Caco-2 (cell line): ENCODE measurements at regions not wholly inside any gene's neighbourhood (a gene's known extent, or its start where the extent isn't known, plus 50 kb on each side); places are given as distances from the start of the nearest gene placed in this dataset.

Source experiments
- BruUV-seq: library from RNA; stranded (reverse); fragments of 400-500 nt; replicated peaks from 2 replicates; lab custom pipeline; 2021; lab: Mats Ljungman, UMichigan
- CTCF ChIA-PET: fragments of 300-600 bp; sonication (Branson Sonifier 250); formaldehyde crosslinking; loops from one replicate; lab custom pipeline; 2022; ENCODE audit warnings: antibody characterized with exemption; lab: Charles Lee
- POLR2A ChIA-PET: fragments of 300-600 bp; sonication (Branson Sonifier 250); formaldehyde crosslinking; loops from one replicate; lab custom pipeline; 2022; ENCODE audit warnings: antibody characterized with exemption; lab: Charles Lee
- DNase-seq, 2 experiments: peaks; one replicate each; pipeline versions ENCODE4 v3.0.0 to v3.0.0-alpha.2; 2020 to 2022
- H3K27me3 ChIP-seq: replicated peaks from 2 replicates; pipeline ENCODE4 v1.6.0; 2011; ENCODE audit warnings: low read length; ENCODE audit not compliant: control insufficient read depth, insufficient read depth
- H3K36me3 ChIP-seq: 2 replicates; pipeline ENCODE4 v1.5.1; 2011; ENCODE audit warnings: low read length; ENCODE audit not compliant: control insufficient read depth, insufficient read depth
- H3K4me1 ChIP-seq: fragments of 250-450 bp; sonication (Bioruptor Pico); 2 replicates; pipeline ENCODE4 v1.5.1; 2020; ENCODE audit warnings: mild to moderate bottlenecking
- H3K4me3 ChIP-seq: 2 replicates; pipeline ENCODE4 v1.5.1; 2011; ENCODE audit warnings: low read depth, mild to moderate bottlenecking, control low read depth, low read length
- H3K9me3 ChIP-seq: fragments of 250-450 bp; sonication (Bioruptor Pico); 2 replicates; pipeline ENCODE4 v1.5.1; 2020; ENCODE audit warnings: mild to moderate bottlenecking, moderate library complexity
- H3K27ac Mint-ChIP-seq: one replicate; pipeline ENCODE4 v1.8.0; 2022; ENCODE audit warnings: mixed read lengths; ENCODE audit not compliant: unreplicated experiment
- H3K27me3 Mint-ChIP-seq: one replicate; pipeline ENCODE4 v1.8.0; 2022; ENCODE audit warnings: mixed read lengths; ENCODE audit not compliant: insufficient read depth, unreplicated experiment
- H3K36me3 Mint-ChIP-seq: one replicate; pipeline ENCODE4 v1.8.0; 2022; ENCODE audit warnings: mild to moderate bottlenecking, mixed read lengths; ENCODE audit not compliant: insufficient read depth, unreplicated experiment
- H3K4me1 Mint-ChIP-seq: one replicate; pipeline ENCODE4 v1.8.0; 2022; ENCODE audit warnings: low read depth, mixed read lengths; ENCODE audit not compliant: unreplicated experiment
- H3K4me3 Mint-ChIP-seq: one replicate; pipeline ENCODE4 v1.8.0; 2022; ENCODE audit warnings: mild to moderate bottlenecking, moderate library complexity, mixed read lengths; ENCODE audit not compliant: unreplicated experiment
- H3K9me3 Mint-ChIP-seq: one replicate; pipeline ENCODE4 v1.8.0; 2022; ENCODE audit warnings: mixed read lengths; ENCODE audit not compliant: unreplicated experiment
- intact Hi-C: fragments of 100-400 bp; cut with micrococcal nuclease; formaldehyde crosslinking; loops from one replicate; pipeline ENCODE4 v1.10.0; 2022; ENCODE audit not compliant: unreplicated experiment
- TF ChIP-seq, protein P1 (sequence below), 2 experiments: fragments of 200-600 bp in 1 of 2; IDR thresholded peaks; 1 replicate in 1 of 2; 2 replicates in 1 of 2; pipeline versions ENCODE4 v1.5.1 to v1.8.0; 2011 to 2022; ENCODE audit warnings: antibody characterized with exemption in 1 of 2, control low read depth in 1 of 2, inconsistent platforms in 1 of 2, low read depth in 1 of 2, low read length in 1 of 2, mild to moderate bottlenecking in 1 of 2, moderate library complexity in 1 of 2; ENCODE audit not compliant: insufficient read depth in 1 of 2, severe bottlenecking in 1 of 2, unreplicated experiment in 1 of 2

DNA sequence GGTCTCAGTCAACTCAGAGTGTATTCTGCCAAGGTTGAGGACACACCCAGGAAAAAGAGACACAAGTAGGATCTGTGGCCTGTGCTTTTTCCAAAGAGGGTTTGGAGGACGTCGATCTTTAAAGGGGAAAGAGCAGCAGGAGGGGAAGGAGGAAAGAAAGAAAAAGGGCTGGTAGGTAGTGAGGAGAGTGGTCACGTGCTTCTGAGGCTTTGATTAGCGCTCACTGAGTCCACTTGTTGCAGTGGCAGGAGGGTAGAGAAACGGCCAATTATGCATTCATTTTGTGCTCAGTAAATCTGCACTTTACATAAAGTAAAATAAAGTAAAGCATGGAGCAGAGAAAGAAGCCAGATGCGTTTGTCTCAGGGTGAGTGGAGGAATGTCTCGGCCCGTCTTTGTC is 126.0 kb upstream of the VSTM2B start:
- BruUV-seq = no TSS peak
- no peaks in the 10 kb centered on the region for H3K36me3 Mint-ChIP-seq
- ChIA-PET POLR2A (no interaction called here), CTCF (no interaction called here)
- no peaks in the 10 kb centered on the region for H3K9me3 Mint-ChIP-seq
- H3K27ac Mint-ChIP-seq = no peak overlapping the region
- TF ChIP-seq, protein P1, sequence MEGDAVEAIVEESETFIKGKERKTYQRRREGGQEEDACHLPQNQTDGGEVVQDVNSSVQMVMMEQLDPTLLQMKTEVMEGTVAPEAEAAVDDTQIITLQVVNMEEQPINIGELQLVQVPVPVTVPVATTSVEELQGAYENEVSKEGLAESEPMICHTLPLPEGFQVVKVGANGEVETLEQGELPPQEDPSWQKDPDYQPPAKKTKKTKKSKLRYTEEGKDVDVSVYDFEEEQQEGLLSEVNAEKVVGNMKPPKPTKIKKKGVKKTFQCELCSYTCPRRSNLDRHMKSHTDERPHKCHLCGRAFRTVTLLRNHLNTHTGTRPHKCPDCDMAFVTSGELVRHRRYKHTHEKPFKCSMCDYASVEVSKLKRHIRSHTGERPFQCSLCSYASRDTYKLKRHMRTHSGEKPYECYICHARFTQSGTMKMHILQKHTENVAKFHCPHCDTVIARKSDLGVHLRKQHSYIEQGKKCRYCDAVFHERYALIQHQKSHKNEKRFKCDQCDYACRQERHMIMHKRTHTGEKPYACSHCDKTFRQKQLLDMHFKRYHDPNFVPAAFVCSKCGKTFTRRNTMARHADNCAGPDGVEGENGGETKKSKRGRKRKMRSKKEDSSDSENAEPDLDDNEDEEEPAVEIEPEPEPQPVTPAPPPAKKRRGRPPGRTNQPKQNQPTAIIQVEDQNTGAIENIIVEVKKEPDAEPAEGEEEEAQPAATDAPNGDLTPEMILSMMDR (IDR thresholded peaks at IDR 0.05; ENCODE audit: insufficient read depth in 1 of 2, low read depth in 1 of 2, low read length in 1 of 2, severe bottlenecking in 1 of 2, unreplicated experiment in 1 of 2) = no peak
- Histone ChIP-seq H3K4me3 (no peak overlapping the region), H3K27me3 (no peaks in the 10 kb centered on the region), H3K4me1 (peaks cover 4% of the 10 kb centered on the region), H3K9me3 (no peaks in the 10 kb centered on the region), H3K36me3 (no peaks in the 10 kb centered on the region)
- no peak overlapping the region for H3K4me3 Mint-ChIP-seq
- intact Hi-C loops = no loop called here
- peaks cover 8% of the 10 kb centered on the region for H3K4me1 Mint-ChIP-seq
- peaks cover 17% of the 10 kb centered on the region for H3K27me3 Mint-ChIP-seq
- DNase-seq = no peak

DNA sequence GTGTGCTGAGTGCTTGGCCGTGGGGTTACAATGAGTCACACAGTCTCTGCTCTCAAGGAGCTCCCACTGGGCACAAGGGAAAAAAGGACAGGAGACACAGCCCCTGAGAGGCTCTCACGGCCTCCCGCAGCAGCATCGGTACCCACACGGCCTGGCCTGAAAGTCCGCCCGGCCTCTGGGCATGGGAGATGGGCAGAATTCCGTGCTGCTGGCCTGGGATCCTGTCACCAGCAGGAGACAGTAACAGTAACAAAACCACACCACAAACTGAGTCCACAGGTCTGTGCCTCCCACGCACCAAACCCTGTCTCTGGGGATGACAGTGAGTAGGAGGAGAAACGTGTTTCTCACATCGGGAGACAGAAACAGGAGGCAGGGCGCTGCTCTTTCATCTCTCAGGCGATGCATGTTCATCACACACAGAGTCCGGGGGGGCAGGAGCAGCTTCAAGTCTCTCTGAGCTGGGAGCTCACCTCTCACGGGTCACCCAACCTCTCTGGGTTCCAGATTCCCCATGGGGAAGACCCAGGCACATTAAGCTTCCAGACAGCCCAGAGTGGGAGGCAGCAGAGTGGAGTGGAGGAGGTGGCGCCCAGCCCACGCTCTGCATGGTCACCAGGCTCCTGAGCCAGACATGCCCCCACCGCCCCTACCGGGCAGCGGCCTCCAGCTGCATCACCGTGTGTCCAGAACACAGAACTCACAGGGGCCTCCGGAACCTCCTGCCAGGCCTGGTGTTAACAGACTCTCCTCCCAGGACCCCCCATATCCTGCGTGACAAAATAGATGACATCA is 124.7 kb upstream of the VSTM2B start:
- TF ChIP-seq, protein P1 (IDR thresholded peaks at IDR 0.05; ENCODE audit: insufficient read depth in 1 of 2, low read depth in 1 of 2, low read length in 1 of 2, severe bottlenecking in 1 of 2, unreplicated experiment in 1 of 2) = no peak
- Histone ChIP-seq H3K4me3 (no peak overlapping the region), H3K27me3 (no peaks in the 10 kb centered on the region), H3K9me3 (no peaks in the 10 kb centered on the region), H3K36me3 (no peaks in the 10 kb centered on the region), H3K4me1 (peaks cover 13% of the 10 kb centered on the region)
- no peak for DNase-seq
- POLR2A ChIA-PET = no interaction called here
- no peak overlapping the region for H3K27ac Mint-ChIP-seq
- H3K27me3 Mint-ChIP-seq = peaks cover 12% of the 10 kb centered on the region
- no peaks in the 10 kb centered on the region for H3K9me3 Mint-ChIP-seq
- intact Hi-C loops = no loop called here
- BruUV-seq = no TSS peak
- no peak overlapping the region for H3K4me3 Mint-ChIP-seq
- H3K4me1 Mint-ChIP-seq = peaks cover 8% of the 10 kb centered on the region
- CTCF ChIA-PET = no interaction called here
- H3K36me3 Mint-ChIP-seq = no peaks in the 10 kb centered on the region

DNA sequence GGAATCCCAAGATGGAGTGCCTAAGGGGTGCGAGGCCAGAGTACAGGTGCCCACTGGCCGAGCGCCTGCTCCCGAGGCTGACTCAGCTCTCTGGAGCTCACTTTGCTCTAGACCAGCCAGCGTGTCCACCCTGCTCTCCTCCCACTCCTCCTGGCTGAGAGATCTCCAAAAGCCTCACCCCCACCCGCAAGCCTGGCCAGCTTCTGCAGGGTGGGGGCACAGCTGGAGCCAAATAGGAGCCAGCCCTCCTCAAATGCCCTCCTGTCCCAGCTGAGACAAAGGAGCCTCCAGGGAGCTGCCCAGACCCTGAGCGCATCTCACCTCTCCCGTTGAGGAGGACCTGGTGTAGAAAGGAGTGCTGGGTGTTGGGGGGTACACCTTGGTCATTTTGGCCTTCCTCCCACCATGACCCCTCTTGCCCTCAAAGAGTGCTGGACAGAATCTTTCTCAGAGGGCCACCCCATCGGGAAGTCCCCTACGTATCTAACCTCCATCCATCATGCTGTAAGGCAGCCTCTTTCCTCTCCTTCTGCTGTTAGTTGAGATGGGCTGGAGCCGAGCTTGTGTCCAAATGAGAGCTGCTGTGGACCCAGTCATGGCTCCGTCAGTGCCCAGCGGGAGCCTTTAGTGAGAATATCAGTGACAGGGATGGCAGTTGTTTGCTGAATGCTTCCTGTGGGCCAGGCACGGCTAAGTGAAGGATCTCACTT is 123.9 kb upstream of the VSTM2B start:
- peaks cover 12% of the 10 kb centered on the region for H3K27me3 Mint-ChIP-seq
- intact Hi-C loops = no loop called here
- Histone ChIP-seq H3K4me3 (no peak overlapping the region), H3K9me3 (no peaks in the 10 kb centered on the region), H3K36me3 (no peaks in the 10 kb centered on the region), H3K27me3 (no peaks in the 10 kb centered on the region), H3K4me1 (peaks cover 13% of the 10 kb centered on the region)
- POLR2A ChIA-PET = no interaction called here
- CTCF ChIA-PET = no interaction called here
- no peaks in the 10 kb centered on the region for H3K9me3 Mint-ChIP-seq
- no peak overlapping the region for H3K27ac Mint-ChIP-seq
- H3K4me3 Mint-ChIP-seq = no peak overlapping the region
- BruUV-seq = no TSS peak
- no peaks in the 10 kb centered on the region for H3K36me3 Mint-ChIP-seq
- DNase-seq = no peak
- peaks cover 8% of the 10 kb centered on the region for H3K4me1 Mint-ChIP-seq
- TF ChIP-seq, protein P1 (IDR thresholded peaks at IDR 0.05; ENCODE audit: insufficient read depth in 1 of 2, low read depth in 1 of 2, low read length in 1 of 2, severe bottlenecking in 1 of 2, unreplicated experiment in 1 of 2) = no peak
